Bone marrow (tissue), 2 donors: ENCODE measurements at regions not wholly inside any gene's neighbourhood (a gene's known extent, or its start where the extent isn't known, plus 50 kb on each side); places are given as distances from the start of the nearest gene placed in this dataset.
"Not testable (repeated sequence)": the region's sequence is repeated elsewhere in the genome, so short reads cannot be mapped to it uniquely, and the experiment has no call there.

Experiments
- DNase-seq, 2 donors: peaks; one replicate each; lab custom pipeline; 2025; lab: John Stamatoyannopoulos, UW

DNA sequence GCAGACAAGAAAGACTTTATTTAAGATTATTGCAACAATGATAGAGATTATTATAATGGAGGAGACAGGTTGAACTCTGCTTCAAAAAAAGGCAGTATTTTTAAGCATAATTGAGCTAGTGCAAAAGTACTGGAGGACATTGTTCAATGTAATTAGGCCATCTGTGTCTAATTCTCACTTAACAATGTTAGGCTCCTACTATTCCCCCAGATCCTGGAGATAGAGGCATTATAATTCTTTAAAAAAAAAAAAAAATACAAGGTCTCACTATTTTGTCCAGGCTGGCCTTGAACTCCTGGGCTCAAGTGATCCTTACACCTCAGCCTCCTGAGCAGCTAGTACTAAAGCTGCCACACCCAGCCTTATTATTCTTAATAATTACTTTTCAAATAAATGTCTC lies 193.4 kb upstream of the NUDT12 start:
- no peak for DNase-seq

DNA sequence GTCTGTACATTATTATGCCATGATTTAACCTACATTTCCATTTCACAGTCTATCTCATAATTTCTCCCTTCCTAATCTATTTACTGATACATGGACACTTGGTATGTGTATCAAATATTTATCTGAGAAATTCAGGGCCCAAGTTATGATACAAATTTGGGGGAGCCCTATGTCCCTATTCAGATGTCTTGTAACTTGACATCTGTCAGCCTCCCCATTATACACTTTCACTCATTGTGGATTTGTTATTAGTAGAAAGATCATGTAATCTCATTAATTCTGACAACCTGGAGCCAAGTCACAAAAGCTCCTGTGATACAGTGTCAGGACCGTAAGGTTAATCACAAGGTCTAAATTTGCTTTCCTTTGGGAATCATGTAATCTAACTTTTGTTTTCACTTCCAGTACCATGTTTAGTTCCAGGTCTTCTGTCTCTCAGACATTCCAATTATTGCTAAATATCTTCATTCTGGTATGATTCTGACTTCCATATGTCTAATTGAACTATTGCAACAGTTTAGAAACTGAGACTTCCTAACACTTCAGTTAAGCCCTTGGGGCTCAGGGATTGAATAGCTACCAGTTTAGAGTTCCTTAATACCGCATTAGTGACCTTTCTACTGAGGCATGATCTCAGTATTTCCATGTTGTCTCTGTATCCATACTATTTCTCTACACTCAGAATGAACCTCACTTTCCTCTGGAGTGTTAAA lies 182.9 kb upstream of the NUDT12 start:
- DNase-seq = no peak

DNA sequence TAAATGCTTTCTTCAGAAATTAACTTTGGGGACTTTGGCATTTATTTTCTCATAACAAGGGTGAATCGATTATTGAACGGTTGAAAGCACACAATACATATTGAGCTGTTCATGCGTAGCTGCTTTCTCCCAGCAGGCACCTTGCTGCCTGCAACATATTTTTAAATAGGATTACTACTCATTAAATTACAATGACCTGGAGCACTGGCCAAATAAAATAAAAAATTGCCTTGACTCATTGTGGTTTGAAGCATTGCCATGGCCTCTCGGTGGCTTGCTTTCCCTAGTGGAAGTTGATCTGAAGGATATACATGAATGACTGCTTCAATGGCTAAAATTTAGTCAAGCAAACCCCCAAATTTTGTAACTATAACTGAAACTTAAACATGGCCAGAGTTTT lies 181.6 kb upstream of the NUDT12 start:
- no peak for DNase-seq

DNA sequence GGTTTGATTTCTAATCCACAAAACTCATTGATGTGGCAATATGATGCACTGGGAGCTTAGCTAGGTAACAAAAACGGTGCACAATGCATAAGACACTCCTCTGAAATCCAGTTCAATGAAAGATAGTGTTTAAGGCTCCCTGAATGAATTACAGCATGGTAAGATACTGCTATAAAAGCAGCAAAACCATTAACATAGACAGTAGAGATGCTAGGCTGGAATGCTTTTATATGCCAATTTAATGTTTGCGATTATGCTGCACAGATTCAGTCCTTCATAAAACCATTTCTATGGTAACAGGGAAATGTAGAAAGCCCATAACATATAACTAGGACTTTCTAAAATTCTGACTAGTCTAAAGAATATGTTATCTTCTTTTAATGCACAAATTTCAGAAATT lies 180.8 kb upstream of the NUDT12 start:
- no peak for DNase-seq

DNA sequence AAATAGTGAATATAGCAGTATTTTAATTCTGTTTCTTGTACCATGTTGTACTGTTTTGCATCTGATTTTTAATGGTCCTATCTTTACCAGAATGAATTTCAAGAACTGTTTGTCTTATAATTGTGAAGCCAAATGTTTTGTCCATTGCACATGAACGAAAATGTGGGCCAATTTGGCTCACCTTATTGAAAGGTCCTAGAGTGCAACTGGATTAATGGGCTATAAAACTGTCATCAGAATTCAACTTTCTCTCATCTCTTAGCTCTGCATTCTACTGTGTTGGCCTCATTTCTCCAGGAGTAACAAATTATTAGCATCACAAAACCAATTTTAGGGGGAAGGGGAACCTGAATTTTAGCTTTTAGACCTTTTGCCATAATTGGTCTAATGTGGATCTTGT lies 179.4 kb upstream of the NUDT12 start:
- DNase-seq = no peak

DNA sequence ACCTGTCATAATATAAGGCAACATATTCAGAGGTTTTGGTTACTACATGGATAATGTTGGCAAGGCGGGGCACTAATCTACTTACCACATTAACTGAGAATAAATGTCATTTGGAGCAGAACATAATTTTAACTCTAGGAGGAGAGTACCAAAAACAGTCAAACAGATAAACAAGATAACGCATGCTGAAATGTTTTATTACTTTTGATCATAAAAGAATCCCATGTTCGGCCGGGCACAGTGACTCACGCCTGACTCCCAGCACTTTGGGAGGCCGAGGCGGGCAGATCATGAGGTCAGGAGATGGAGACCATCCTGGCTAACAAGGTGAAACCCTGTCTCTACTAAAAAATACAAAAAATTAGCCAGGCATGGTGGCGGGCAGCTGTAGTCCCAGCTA lies 173.8 kb upstream of the NUDT12 start:
- not testable (repeated sequence) for DNase-seq

DNA sequence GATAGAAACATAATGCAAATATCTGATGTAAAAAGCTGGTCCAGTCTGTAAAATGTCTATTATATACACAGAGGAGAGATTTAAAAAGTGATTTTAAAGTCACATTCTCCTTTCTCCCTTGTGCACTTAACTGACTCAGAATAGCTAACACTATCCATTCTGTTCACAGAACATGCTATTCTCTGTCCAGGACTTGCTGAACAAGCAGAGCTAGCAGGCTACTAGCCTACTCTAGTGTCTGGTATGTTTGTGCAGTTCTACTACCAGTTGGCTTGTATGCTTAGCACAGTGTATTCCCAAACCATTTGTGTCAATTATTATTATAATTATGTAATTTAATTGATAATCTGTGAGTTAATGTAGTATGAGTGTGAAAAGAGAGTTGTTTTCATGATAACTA lies 161.7 kb upstream of the NUDT12 start:
- DNase-seq = no peak

DNA sequence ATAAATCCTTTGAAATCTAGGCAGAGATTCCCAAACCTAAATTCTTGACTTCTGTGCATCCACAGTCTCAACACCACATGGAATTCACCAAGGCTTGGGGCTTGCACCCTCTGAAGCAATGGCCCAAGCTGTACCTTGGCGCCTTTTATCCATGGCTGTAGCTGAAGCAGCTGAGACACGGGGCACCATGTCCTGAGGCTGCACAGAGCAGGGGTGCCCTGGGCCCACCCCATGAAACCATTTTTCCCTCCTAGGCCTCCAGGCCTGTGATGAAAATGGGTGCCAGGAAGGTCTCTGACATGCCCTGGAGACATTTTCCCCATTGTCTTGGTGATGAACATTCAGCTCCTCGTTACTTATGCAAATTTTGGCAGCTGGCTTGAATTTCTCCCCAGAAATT lies 158.6 kb upstream of the NUDT12 start:
- no peak for DNase-seq

DNA sequence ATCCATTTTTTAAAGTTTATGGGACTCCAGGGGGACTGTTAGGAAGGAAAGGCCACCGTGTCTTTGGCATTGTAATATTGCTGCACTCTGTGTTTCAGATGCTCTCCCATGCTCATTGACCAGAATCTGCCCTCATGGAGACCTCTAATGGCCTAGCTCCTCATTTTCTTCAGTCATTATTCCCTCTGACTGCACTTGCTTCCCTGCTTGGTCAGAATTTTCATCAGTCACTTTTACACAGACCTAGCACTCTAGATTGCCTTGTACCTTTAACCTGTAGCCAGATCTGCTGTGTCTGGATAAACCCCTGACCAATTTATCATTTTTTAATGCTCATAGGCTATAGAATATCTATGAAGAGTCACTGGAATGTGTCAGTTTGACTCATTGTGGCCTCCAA lies 155.5 kb upstream of the NUDT12 start:
- DNase-seq = no peak

DNA sequence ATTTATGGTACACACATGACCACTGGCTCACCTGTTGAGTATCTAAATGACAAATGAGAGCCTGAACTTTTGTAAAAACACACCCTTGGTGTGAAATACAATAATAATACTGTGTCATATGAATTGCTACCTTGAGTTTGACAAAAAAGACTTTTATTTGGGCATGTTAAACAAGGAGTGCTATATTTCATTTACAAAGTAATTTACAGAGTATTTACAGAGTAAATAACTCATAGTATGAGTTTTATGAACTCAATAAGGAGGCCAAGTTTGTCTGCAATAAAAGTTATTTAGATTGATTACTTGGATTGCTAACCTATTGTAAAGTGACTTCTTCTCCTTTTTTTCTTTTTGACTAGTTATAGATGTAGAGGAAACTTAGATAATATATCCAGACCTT lies 146.0 kb upstream of the NUDT12 start:
- no peak for DNase-seq

DNA sequence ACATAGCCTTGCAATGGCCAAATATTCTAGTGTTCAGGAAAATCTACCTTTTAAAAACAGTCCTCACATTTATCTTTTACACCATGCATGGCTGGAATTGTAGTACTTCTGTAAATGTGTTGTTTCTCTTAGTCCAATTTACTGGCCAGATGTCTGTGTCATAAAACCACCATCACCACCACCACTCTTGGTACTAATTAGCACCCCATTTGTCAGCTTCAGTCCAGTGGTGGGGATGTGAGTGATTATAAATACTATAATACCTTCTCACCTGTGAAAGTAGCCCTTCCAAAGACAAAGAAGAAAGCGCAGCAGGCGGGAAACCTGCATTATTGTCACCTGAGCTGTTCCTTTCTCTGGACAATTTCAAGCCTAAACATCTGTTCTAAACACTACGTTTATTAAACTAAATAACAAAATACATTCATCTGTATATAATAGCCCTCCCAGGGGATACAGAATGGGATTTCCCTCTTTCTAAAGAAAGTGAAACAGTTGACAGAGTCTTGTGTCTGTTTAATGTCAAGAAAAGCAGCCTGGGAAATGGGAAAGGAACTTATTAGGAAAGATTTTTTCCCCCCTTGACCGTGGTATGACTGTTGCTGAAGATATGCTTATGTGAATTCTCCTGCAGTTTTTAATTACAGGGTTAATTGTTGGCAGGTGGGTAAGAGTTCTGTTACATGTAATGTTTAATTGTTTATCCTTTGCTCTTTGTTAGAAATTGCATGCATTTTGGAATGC lies 144.5 kb upstream of the NUDT12 start:
- DNase-seq = no peak

DNA sequence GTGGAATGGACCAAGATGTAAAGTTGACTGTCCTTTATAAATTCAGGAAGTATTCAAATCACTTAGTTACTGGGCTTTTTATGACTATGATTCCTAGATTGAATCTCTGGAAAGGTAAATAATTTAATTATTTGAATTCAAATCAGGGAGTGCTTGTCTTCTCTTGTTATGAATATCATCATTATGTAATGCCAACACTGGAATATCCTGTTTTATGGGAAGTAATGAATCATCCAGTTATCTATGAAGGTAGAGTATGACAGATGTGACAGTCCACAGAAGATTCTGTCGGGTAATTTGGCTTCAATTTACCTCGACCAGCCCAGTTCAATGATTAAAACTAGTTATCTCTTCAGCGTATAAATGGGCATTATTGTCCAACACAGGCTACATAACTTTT lies 141.0 kb upstream of the NUDT12 start:
- no peak for DNase-seq

DNA sequence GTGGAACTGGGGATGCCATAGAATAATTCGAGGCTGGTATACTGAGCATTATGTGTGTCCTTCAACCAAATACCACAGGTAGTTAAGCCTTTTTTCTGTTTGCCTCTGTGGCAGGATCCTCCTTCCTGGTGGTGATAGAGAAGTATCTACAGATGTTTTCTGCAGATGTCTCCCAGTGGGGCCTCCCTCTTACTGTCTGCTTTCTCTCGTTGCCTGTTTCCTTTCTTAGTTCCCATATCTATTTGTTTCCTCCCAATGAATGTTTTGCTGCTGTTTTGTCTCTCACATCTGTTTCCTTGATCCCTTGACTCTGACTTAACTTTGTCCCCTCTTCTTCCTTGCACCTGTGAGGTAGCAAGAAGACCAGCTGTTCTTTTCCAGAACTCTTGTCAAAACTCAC lies 130.9 kb upstream of the NUDT12 start:
- no peak for DNase-seq

DNA sequence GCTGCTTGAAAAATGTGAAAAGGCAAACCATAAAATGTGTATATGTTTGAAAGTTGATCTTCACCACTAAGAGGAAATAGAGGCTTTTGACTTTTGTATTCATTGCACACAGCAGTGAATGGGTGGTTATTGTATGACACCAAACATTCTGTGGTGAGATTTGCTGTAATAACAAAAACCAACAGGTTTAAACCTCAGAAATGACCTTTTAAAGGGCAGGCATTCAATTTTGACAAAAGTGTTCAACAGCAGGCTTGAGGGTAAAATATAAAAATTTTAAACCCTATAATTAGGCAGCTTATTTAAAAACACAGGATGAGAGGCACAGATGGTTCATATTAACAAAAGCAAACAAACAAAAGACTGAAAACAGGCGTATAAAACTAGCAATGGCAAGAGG lies 128.1 kb upstream of the NUDT12 start:
- no peak for DNase-seq

DNA sequence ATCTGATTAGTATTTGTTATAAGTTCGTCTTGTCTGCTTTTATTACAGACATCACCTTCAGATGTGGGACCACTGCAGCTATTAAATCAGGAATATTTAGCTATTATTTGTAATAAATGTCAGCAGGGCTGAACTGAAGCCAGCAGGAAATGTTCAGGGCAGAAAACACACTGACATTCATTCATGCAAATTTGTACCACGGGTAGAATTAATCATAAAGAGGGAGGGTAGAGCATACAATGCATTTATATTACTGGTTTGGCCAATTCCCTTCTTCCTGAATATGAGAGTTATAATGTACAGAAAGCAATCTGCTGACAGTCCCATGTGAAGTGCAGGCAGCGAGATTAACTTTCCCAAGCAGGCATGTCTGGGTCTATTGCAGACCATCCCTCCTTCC lies 117.3 kb upstream of the NUDT12 start:
- no peak for DNase-seq

DNA sequence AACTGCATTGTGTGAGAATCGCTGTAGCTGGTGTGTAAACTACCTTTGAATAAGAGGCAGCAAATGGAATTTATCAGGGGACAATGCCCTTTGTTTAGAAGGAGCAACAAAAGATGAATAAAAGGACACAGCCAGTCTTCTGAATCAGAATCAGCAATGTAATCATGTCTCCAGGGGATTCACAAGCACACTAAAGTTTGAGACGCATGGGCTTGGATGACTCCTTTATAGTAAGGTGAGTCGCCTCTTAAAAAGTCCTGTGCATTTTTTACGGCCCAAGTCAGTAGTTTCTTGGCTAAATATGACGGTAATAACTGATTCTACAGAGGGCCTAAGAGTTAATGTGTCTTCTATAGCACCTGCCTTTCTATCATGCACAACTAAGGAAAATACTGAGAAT lies 113.6 kb upstream of the NUDT12 start:
- not testable (repeated sequence) for DNase-seq

DNA sequence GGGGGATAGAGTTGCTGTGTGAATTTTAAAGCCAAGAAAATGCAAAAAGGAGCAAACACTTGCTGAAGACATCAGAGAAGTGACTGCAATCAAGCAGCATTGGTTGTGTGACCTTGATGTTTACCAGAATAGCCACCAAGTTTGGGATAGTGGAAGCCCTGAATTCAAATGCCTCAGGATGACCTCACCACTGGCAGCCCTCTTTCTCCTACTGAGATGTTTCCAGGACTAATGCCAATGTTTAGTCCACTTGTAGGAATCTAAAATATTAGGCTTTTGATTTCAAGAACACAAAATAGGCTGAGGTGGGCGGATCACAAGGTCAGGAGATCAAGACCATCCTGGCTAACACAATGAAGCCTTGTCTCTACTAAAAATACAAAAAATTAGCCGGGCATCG lies 112.2 kb upstream of the NUDT12 start:
- no peak for DNase-seq

DNA sequence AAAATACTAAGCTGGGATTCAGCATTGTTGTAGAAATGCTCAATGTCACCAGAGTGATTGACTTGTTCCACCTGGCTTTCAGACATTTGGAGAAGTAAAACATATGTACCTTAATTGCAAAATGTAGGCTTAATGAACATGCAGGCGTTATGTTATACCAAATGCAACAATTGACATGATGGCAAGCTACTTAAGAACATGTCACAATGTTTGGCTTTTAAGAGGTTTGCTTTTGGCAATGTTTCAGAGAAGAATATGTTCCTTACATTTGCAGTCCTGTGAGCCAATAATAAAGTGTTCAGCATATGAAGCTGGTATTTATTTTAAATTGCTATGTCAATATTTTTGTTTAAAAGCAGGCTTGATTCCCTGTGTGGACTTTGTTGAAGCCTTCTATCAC lies 111.7 kb upstream of the NUDT12 start:
- no peak for DNase-seq

DNA sequence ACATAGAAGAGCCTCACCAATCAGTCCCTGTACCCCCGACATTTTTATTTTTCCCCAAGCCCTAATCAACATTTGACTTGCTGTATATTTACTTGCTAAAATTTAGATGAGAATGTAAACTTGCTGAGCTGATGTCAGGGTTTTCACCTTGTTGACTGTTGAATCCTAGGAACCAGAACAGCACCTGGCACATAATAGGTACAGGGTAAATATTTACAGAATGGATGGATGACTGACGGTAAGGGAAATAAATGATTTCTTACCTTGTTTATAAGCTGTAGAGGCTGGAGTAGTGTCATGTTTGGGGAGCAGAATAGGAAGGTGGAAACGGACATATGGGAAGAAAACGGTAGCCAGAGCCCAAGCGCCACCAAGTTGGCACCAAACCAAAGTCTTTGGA lies 107.0 kb upstream of the NUDT12 start:
- no peak for DNase-seq

DNA sequence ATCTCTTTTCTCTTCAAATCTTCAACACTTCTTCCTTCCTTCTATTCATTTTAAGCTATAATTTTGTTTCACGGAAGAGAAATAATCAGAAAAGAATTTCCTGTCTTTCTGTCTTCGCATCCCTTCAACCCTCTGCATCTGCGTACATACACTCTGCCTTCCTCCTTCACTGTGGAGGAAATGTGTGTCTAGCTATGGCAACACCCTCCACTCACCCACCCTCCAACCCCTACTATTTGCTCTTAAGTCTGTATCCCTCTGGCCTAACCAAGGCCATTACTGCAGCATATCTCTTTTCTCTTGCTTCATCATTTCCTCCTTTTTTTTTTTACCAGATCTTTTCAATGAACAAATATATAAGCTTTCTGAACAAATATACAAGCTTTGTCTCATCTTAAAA lies 105.7 kb upstream of the NUDT12 start:
- DNase-seq = no peak

DNA sequence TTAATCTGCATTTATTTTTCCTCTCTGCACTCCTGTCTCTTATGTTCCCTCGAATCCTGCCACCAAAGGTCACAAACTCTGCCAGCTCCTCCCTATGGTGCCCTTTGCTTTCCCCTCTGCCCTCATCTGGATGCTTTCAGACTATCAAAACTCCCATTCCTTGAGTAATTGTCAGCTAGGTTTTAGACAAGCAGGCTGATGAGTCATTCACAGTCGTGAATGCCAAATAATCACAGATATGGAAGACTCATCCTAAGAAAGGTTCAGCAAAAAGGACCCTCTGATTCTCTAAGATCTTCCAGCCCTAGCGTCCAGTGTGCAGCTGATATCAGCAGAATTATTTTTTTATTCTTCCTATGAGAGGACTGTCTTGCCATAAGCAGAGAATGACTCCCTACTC lies 104.5 kb upstream of the NUDT12 start:
- DNase-seq = no peak

DNA sequence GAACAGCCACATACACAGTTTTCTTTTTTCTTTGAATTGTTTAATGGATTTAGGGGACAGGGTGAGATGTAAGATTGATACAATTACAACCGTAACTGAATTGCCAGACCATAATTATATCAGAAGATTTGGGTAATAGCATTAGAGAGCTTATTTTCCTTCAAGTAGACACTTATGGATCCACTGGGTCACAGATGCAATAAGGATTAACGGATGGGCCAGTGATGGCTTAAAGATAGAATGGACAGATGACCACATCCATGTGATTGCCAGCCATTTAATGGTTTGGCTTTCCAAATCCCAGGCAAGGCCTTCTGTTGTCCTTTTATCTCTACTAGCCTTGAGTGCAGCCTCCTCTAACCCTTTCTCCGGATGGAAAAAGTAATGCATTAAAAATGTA lies 94.7 kb upstream of the NUDT12 start:
- no peak for DNase-seq

DNA sequence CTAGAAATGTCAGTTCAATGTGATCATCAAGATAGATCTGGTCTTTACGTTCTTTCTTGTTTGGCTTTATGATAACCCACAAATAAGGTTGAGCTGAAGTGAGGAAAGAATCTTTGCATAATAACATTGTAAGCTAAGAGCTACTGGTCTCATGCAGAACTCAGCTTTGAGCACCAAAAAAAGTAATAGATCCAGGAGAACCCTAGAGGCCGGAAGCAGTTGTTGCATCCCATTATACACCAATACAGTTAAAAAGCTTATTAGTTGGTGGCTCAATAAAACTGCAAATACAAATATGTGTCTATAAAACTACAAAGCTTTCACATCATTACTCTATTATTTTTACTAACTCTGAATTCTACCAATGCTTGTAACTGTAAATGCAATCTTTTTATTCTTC lies 85.5 kb upstream of the NUDT12 start:
- no peak for DNase-seq
